ENCODE measurements at regions not wholly inside any gene's neighbourhood (a gene's known extent, or its start where the extent isn't known, plus 50 kb on each side); places are given as distances from the start of the nearest gene placed in this dataset.

DNA sequence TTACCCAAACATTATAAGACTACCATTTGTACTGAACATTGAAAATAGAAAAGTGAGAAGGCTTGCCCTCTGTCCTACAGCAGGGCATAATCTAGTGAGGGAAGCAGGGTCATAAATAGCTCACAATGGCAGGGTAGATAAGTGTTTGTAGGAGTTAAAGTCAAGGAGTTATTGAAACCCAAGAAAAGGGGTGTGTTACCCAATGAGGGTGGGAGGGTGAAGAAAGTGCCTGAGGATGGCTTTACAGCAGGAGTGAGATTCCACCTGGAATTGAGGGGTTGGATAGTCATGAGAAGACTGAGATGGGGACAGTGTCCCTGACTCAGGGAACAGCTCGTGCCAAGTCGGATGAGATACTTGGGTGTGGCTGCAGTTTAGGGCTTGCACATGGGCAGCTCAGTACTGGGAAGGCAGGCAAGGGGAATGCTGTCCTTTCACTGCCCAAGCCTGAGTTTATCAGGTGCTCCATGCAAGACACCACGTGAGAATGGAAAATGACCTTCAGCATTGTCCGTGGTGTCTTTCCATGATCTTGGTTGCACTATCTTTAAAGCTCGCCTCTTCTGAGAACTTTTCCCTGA lies 393.2 kb upstream of the MAF start:
- Histone ChIP-seq H3K27me3 (no peaks in the 10 kb centered on the region), H3K27ac (replicated peaks in 1 of 4) (no peak overlapping the region), H3K36me3 (no peaks in the 10 kb centered on the region), H3K4me1 (peaks cover 0 to 4% (median 0%) of the 10 kb centered on the region in 4 donors), H3K4me3 (no peak overlapping the region), H3K9me3 (no peaks in the 10 kb centered on the region)
- intact Hi-C loops (cut with DNase I): no loop called here
- TF ChIP-seq, protein P1, sequence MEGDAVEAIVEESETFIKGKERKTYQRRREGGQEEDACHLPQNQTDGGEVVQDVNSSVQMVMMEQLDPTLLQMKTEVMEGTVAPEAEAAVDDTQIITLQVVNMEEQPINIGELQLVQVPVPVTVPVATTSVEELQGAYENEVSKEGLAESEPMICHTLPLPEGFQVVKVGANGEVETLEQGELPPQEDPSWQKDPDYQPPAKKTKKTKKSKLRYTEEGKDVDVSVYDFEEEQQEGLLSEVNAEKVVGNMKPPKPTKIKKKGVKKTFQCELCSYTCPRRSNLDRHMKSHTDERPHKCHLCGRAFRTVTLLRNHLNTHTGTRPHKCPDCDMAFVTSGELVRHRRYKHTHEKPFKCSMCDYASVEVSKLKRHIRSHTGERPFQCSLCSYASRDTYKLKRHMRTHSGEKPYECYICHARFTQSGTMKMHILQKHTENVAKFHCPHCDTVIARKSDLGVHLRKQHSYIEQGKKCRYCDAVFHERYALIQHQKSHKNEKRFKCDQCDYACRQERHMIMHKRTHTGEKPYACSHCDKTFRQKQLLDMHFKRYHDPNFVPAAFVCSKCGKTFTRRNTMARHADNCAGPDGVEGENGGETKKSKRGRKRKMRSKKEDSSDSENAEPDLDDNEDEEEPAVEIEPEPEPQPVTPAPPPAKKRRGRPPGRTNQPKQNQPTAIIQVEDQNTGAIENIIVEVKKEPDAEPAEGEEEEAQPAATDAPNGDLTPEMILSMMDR (IDR thresholded peaks at IDR 0.05): no peak
- TF ChIP-seq POLR2A (IDR thresholded peaks at IDR 0.05; ENCODE audit: low read depth): no peak
- WGBS: 93% methylated on average over 5 of the region's 5 CpGs
- DNase-seq (ENCODE audit: extremely low spot score): no peak

DNA sequence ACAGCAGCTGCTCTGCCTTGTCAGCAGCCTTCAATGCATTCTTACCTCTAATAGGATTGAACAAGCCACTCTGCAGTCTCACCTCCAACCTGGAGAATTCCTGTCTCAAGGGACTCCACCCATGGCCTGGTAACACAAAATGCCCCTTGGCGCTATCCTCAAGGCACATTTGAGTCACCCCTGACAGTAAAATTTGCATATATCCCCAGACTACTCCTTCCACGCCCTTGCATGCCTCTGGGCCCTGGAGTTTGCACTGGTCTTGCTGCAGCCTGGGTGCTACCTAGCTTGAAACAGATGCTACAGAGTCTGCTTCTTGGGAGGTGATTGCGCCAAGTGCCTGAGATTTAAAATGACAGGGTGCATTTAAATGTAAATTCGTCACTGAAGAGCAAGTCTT lies 391.4 kb upstream of the MAF start:
- Histone ChIP-seq H3K36me3 (no peaks in the 10 kb centered on the region), H3K9me3 (no peaks in the 10 kb centered on the region), H3K4me3 (no peak overlapping the region), H3K27ac (replicated peaks in 1 of 4) (no peak overlapping the region), H3K27me3 (no peaks in the 10 kb centered on the region), H3K4me1 (peaks cover 0 to 4% (median 0%) of the 10 kb centered on the region in 4 donors)
- 92% methylated on average over 4 of the region's 4 CpGs for whole genome bisulfite sequencing
- TF ChIP-seq, protein P1 (IDR thresholded peaks at IDR 0.05): no peak
- TF ChIP-seq POLR2A (IDR thresholded peaks at IDR 0.05; ENCODE audit: low read depth) (no peak), EP300 (IDR thresholded peaks at IDR 0.05) (no peak), POLR2AphosphoS5 (IDR thresholded peaks at IDR 0.05) (no peak)
- no peak for DNase-seq (ENCODE audit: extremely low spot score)
- intact Hi-C loops (cut with DNase I): no loop called here

DNA sequence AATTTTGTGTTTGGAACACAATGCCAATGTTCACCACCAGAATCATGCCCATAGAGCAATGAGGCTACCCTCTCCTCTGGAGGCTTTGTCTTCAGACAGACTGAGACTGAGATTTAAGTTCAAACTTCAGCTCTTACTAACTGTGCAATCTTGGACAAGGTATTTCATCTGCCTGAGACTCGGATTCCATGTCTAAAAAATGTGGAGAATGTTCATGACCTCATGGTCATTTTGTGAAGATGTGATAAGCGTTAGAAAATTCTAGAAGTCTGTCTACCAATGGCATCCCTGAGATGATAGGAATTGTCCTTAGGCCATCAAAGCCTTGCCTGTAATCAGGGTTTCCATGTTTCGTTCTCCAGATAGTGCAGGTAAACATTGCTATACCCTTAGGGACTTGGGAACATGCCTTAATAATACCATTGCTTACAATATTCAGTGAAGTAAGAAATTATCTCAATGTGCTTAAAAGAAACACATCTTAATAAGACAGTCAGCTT lies 388.2 kb upstream of the MAF start:
- intact Hi-C loops (cut with DNase I): no loop called here
- no peak for TF ChIP-seq POLR2A (IDR thresholded peaks at IDR 0.05; ENCODE audit: low read depth)
- TF ChIP-seq POLR2AphosphoS5 (IDR thresholded peaks at IDR 0.05): no peak
- Histone ChIP-seq H3K9me3 (no peaks in the 10 kb centered on the region), H3K27ac (replicated peaks in 1 of 4) (no peak overlapping the region), H3K4me3 (no peak overlapping the region), H3K4me1 (peaks cover 0 to 4% (median 0%) of the 10 kb centered on the region in 4 donors), H3K36me3 (no peaks in the 10 kb centered on the region), H3K27me3 (no peaks in the 10 kb centered on the region)
- DNase-seq (ENCODE audit: extremely low spot score): no peak
- WGBS: 79% methylated on average over 3 of the region's 3 CpGs

DNA sequence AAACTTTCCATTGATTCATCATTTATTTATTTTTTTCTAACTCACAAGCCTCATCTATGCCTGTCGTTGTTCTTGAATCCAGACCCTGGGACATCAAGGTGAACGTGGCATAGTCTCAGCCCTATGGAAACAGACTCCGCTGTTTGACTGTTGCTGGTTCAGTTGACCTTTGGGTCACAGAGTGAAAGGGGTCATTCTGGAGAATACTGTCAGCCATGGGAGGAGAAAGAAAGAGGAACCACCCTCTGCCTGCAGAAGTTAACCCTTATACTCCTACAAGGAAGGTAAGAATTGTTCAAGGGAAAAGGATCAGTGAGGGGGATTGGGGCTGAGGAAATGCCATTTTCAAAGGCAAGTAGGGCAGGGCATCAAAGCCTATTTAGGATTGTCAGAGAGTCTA lies 387.6 kb upstream of the MAF start:
- H3K27me3 ChIP-seq: no peaks in the 10 kb centered on the region
- no peak for DNase-seq (ENCODE audit: extremely low spot score)
- TF ChIP-seq EP300 (IDR thresholded peaks at IDR 0.05) (no peak), POLR2A (IDR thresholded peaks at IDR 0.05; ENCODE audit: low read depth) (no peak), POLR2AphosphoS5 (IDR thresholded peaks at IDR 0.05) (no peak)
- TF ChIP-seq, protein P1 (IDR thresholded peaks at IDR 0.05): no peak
- H3K27ac ChIP-seq (replicated peaks in 1 of 4): no peak overlapping the region
- H3K4me3 ChIP-seq: no peak overlapping the region
- H3K9me3 ChIP-seq: no peaks in the 10 kb centered on the region
- 92% methylated on average over 3 of the region's 3 CpGs for WGBS
- no peaks in the 10 kb centered on the region for H3K36me3 ChIP-seq
- intact Hi-C loops (cut with DNase I): no loop called here
- peaks cover 0 to 4% (median 0%) of the 10 kb centered on the region in 4 donors for H3K4me1 ChIP-seq

- 71% methylated on average over 4 of the region's 4 CpGs for WGBS
- intact Hi-C loops (cut with DNase I): no loop called here
- DNase-seq (ENCODE audit: extremely low spot score): no peak
- no peaks in the 10 kb centered on the region for H3K9me3 ChIP-seq
- H3K27ac ChIP-seq (replicated peaks in 1 of 4): no peak overlapping the region
- no peaks in the 10 kb centered on the region for H3K36me3 ChIP-seq
- peaks cover 0 to 4% (median 0%) of the 10 kb centered on the region in 4 donors for H3K4me1 ChIP-seq
- no peak overlapping the region for H3K4me3 ChIP-seq
- TF ChIP-seq, protein P1 (IDR thresholded peaks at IDR 0.05): no peak
- TF ChIP-seq EP300 (IDR thresholded peaks at IDR 0.05) (no peak), POLR2A (IDR thresholded peaks at IDR 0.05; ENCODE audit: low read depth) (no peak)
- no peaks in the 10 kb centered on the region for H3K27me3 ChIP-seq
These were observed 385.8 kb upstream of the MAF start for GRCh38 chr16:79986352-79986751.

Data from esophagus muscularis mucosa (tissue), 4 donors.